NCI-H2107 treated with DMSO at 0.1 percent for 48 hours (cell line): ENCODE measurements at regions not wholly inside any gene's neighbourhood (a gene's known extent, or its start where the extent isn't known, plus 50 kb on each side); places are given as distances from the start of the nearest gene placed in this dataset.
A peak's percentile ranks its signal among the peaks of the same experiment; 100 is the strongest.

Source experiments
- DNase-seq: peaks from one replicate; lab custom pipeline; 2025; ENCODE audit not compliant: unreplicated experiment; lab: John Stamatoyannopoulos, UW

GRCh38 chr3:144200466-144200865 is 228.8 kb downstream of the DIPK2A start:
- no peak for DNase-seq

GRCh38 chr3:144221761-144222160 is 250.1 kb downstream of the DIPK2A start:
- DNase-seq, result no peak

- no peak for DNase-seq
Observed at GRCh38 chr3:144229330-144229729, 257.7 kb downstream of the DIPK2A start.

GRCh38 chr3:144229953-144230352 is 258.3 kb downstream of the DIPK2A start:
- no peak for DNase-seq

- no peak for DNase-seq
Observed at GRCh38 chr3:144235489-144235888, 263.9 kb downstream of the DIPK2A start.

GRCh38 chr3:144237351-144237750 is 265.7 kb downstream of the DIPK2A start:
- no peak for DNase-seq

GRCh38 chr3:144241404-144241803 is 269.8 kb downstream of the DIPK2A start:
- DNase-seq, result no peak

GRCh38 chr3:144242747-144243146 is 271.1 kb downstream of the DIPK2A start:
- no peak for DNase-seq

- DNase-seq, result no peak
Observed at GRCh38 chr3:144244662-144245061, 273.0 kb downstream of the DIPK2A start.

GRCh38 chr3:144252896-144253295 is 281.3 kb downstream of the DIPK2A start:
- DNase-seq, result no peak

- DNase-seq, result no peak
Observed at GRCh38 chr3:144257381-144257780, 285.8 kb downstream of the DIPK2A start.

- DNase-seq, result peak; percentile 15
Observed at GRCh38 chr3:144259267-144259666, 287.6 kb downstream of the DIPK2A start.

- no peak for DNase-seq
Observed at GRCh38 chr3:144263706-144264105, 292.1 kb downstream of the DIPK2A start.

- DNase-seq, result no peak
Observed at GRCh38 chr3:144264350-144264749, 292.7 kb downstream of the DIPK2A start.

GRCh38 chr3:144264794-144265193 is 293.2 kb downstream of the DIPK2A start:
- DNase-seq, result no peak

- no peak for DNase-seq
Observed at GRCh38 chr3:144265542-144266100, 294.0 kb downstream of the DIPK2A start.

GRCh38 chr3:144270100-144270499 is 298.5 kb downstream of the DIPK2A start:
- DNase-seq, result no peak

- peak; percentile 67 for DNase-seq
Observed at GRCh38 chr3:144272680-144273079, 301.1 kb downstream of the DIPK2A start.

GRCh38 chr3:144273601-144274000 is 302.0 kb downstream of the DIPK2A start:
- DNase-seq, result no peak

GRCh38 chr3:144275005-144275404 is 303.4 kb downstream of the DIPK2A start:
- no peak for DNase-seq

- no peak for DNase-seq
Observed at GRCh38 chr3:144282313-144282712, 310.7 kb downstream of the DIPK2A start.

GRCh38 chr3:144286235-144286910 is 314.8 kb downstream of the DIPK2A start:
- no peak for DNase-seq

- no peak for DNase-seq
Observed at GRCh38 chr3:144287001-144287400, 315.4 kb downstream of the DIPK2A start.
